MM.1S (cell line): ENCODE measurements at regions not wholly inside any gene's neighbourhood (a gene's known extent, or its start where the extent isn't known, plus 50 kb on each side); places are given as distances from the start of the nearest gene placed in this dataset.

Source experiments
- DNase-seq: peaks from one replicate; pipeline ENCODE4 v3.0.0-alpha.2; 2015
- H2AFZ ChIP-seq: fragments of 300-600 bp; sonication (generic); 2 replicates; pipeline ENCODE4 v1.6.0; 2016; ENCODE audit warnings: antibody characterized with exemption, low read length
- H3F3A ChIP-seq: fragments of 300-600 bp; sonication (generic); 2 replicates; pipeline ENCODE4 v1.6.1; 2016; ENCODE audit warnings: mild to moderate bottlenecking, antibody characterized with exemption, low read length, moderate library complexity, mixed read lengths; ENCODE audit not compliant: insufficient read depth
- H3K27ac ChIP-seq: fragments of 300-600 bp; sonication (generic); 2 replicates; pipeline ENCODE4 v1.5.1; 2016; ENCODE audit warnings: mild to moderate bottlenecking, low read length
- H3K27me3 ChIP-seq: fragments of 300-600 bp; sonication (generic); replicated peaks from 2 replicates; pipeline ENCODE4 v1.6.0; 2016; ENCODE audit warnings: low read length; ENCODE audit not compliant: insufficient read depth
- H3K36me3 ChIP-seq: fragments of 300-600 bp; sonication (generic); replicated peaks from 2 replicates; pipeline ENCODE4 v1.6.1; 2016; ENCODE audit warnings: mild to moderate bottlenecking, low read length, mixed read lengths; ENCODE audit not compliant: insufficient read depth
- H3K4me1 ChIP-seq: fragments of 300-600 bp; sonication (generic); 2 replicates; pipeline ENCODE4 v1.6.1; 2016; ENCODE audit warnings: low read length, mixed read lengths
- H3K4me2 ChIP-seq: fragments of 300-600 bp; sonication (generic); 2 replicates; pipeline ENCODE4 v1.6.0; 2016; ENCODE audit warnings: low read depth, low read length
- H3K4me3 ChIP-seq: fragments of 300-600 bp; sonication (generic); 2 replicates; pipeline ENCODE4 v1.5.1; 2016; ENCODE audit warnings: low read length, mixed read lengths
- H3K79me2 ChIP-seq: fragments of 300-600 bp; sonication (generic); 2 replicates; pipeline ENCODE4 v1.6.1; 2016; ENCODE audit warnings: mixed run types, low read length, mixed read lengths
- H3K9ac ChIP-seq: fragments of 300-600 bp; sonication (generic); 2 replicates; pipeline ENCODE4 v1.6.1; 2016; ENCODE audit warnings: low read length, mixed read lengths
- H3K9me2 ChIP-seq: fragments of 300-600 bp; sonication (generic); replicated peaks from 2 replicates; pipeline ENCODE4 v1.6.1; 2016; ENCODE audit warnings: mild to moderate bottlenecking, low read length, mixed read lengths; ENCODE audit not compliant: insufficient read depth
- H3K9me3 ChIP-seq: fragments of 300-600 bp; sonication (generic); replicated peaks from 2 replicates; pipeline ENCODE4 v1.6.1; 2016; ENCODE audit warnings: mild to moderate bottlenecking, low read length, mixed read lengths; ENCODE audit not compliant: insufficient read depth
- H4K20me1 ChIP-seq: fragments of 300-600 bp; sonication (generic); 2 replicates; pipeline ENCODE4 v1.6.1; 2016; ENCODE audit warnings: mild to moderate bottlenecking, low read length, moderate library complexity, mixed read lengths; ENCODE audit not compliant: insufficient read depth
- EZH2 ChIP-seq: fragments of 300-600 bp; sonication (generic); optimal IDR thresholded peaks from 2 replicates; pipeline ENCODE3; 2017; ENCODE audit warnings: low read depth, mild to moderate bottlenecking, antibody characterized with exemption, low read length, mixed read lengths
- EZH2phosphoT487 ChIP-seq: fragments of 300-600 bp; sonication (generic); IDR thresholded peaks from 2 replicates; pipeline ENCODE4 v1.6.1; 2018; ENCODE audit warnings: antibody characterized with exemption, low read length
- TF ChIP-seq, protein P1 (sequence below): fragments of 300-600 bp; sonication (generic); IDR thresholded peaks from 2 replicates; pipeline ENCODE4 v1.5.1; 2016; ENCODE audit warnings: antibody characterized with exemption, low read length, mixed read lengths

GRCh38 chr10:52472406-52473146 is 158.5 kb downstream of the DKK1 start:
- Histone ChIP-seq H2AFZ (no peak overlapping the region), H3K79me2 (no peaks in the 10 kb centered on the region), H3K9me2 (no peaks in the 10 kb centered on the region), H3K4me1 (peaks cover 44% of the 10 kb centered on the region), H3K9me3 (no peaks in the 10 kb centered on the region), H3K36me3 (no peaks in the 10 kb centered on the region), H3K27me3 (no peaks in the 10 kb centered on the region), H3K27ac (no peak overlapping the region), H3K4me2 (no peak overlapping the region), H3K4me3 (no peak overlapping the region), H3F3A (peaks cover 7% of the 10 kb centered on the region; the same call in 1 of the 2 replicates), H3K9ac (no peak overlapping the region), H4K20me1 (no peaks in the 10 kb centered on the region)
- no peak for DNase-seq
- TF ChIP-seq EZH2phosphoT487: no peak
- TF ChIP-seq EZH2: no peak
- TF ChIP-seq, protein P1, sequence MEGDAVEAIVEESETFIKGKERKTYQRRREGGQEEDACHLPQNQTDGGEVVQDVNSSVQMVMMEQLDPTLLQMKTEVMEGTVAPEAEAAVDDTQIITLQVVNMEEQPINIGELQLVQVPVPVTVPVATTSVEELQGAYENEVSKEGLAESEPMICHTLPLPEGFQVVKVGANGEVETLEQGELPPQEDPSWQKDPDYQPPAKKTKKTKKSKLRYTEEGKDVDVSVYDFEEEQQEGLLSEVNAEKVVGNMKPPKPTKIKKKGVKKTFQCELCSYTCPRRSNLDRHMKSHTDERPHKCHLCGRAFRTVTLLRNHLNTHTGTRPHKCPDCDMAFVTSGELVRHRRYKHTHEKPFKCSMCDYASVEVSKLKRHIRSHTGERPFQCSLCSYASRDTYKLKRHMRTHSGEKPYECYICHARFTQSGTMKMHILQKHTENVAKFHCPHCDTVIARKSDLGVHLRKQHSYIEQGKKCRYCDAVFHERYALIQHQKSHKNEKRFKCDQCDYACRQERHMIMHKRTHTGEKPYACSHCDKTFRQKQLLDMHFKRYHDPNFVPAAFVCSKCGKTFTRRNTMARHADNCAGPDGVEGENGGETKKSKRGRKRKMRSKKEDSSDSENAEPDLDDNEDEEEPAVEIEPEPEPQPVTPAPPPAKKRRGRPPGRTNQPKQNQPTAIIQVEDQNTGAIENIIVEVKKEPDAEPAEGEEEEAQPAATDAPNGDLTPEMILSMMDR: no peak

- Histone ChIP-seq H3K79me2 (no peaks in the 10 kb centered on the region), H3K9me3 (no peaks in the 10 kb centered on the region), H3K9ac (no peak overlapping the region), H3K4me2 (no peak overlapping the region), H3K4me3 (no peak overlapping the region), H3K36me3 (no peaks in the 10 kb centered on the region), H3K9me2 (no peaks in the 10 kb centered on the region), H3F3A (peaks cover 13% of the 10 kb centered on the region), H3K4me1 (peaks cover 49% of the 10 kb centered on the region), H2AFZ (peak overlapping the region; percentile 20; the same call in 1 of the 2 replicates), H3K27ac (no peak overlapping the region), H4K20me1 (no peaks in the 10 kb centered on the region), H3K27me3 (no peaks in the 10 kb centered on the region)
- no peak for DNase-seq
- TF ChIP-seq EZH2 (no peak), EZH2phosphoT487 (no peak)
- TF ChIP-seq, protein P1: no peak
Measured at GRCh38 chr10:52474265-52474664, 160.2 kb downstream of the DKK1 start.

DNA sequence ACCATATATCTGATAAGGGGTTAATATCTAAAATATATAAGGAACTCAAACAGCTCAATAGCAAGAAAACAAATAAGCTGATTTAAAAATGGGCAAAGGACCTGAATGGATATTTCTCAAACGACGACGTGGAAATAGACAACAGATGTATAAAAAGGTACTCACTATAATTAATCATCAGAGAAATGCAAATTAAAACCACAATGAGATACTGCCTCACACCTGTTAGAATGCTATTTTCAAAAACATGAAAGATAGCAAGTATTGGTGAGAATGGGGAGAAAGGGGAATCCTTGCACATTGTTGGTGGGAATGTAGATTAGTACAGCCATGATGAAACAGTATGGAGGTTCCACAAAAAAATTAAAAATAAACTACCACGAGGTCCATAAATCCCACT is 163.2 kb downstream of the DKK1 start:
- no peak overlapping the region for H3K9ac ChIP-seq
- no peaks in the 10 kb centered on the region for H3K9me2 ChIP-seq
- no peaks in the 10 kb centered on the region for H3K9me3 ChIP-seq
- TF ChIP-seq, protein P1: no peak
- no peak for TF ChIP-seq EZH2
- TF ChIP-seq EZH2phosphoT487: no peak
- H3K27me3 ChIP-seq: no peaks in the 10 kb centered on the region
- peak overlapping the region; percentile 61; the same call in 1 of the 2 replicates for H3K27ac ChIP-seq
- no peak overlapping the region for H2AFZ ChIP-seq
- no peaks in the 10 kb centered on the region for H3K36me3 ChIP-seq
- H3K79me2 ChIP-seq: no peaks in the 10 kb centered on the region
- DNase-seq: peak; percentile 69
- H4K20me1 ChIP-seq: no peaks in the 10 kb centered on the region
- peaks cover 13% of the 10 kb centered on the region for H3F3A ChIP-seq
- no peak overlapping the region for H3K4me3 ChIP-seq
- H3K4me2 ChIP-seq: peak overlapping the region; percentile 50
- H3K4me1 ChIP-seq: peaks cover 35% of the 10 kb centered on the region
